GM23338 (cell line): ENCODE measurements at regions not wholly inside any gene's neighbourhood (a gene's known extent, or its start where the extent isn't known, plus 50 kb on each side); places are given as distances from the start of the nearest gene placed in this dataset.

ENCODE experiments used
- ATAC-seq: fragments of 200-7000 bp; cut with Tn5 transposase; 3 replicates; pipeline ENCODE4 v1.9.1; 2020
- DNase-seq: peaks from one replicate; pipeline ENCODE4 v3.0.0-alpha.2; 2015; ENCODE audit warnings: low spot score
- H2AFZ ChIP-seq: fragments of 200-600 bp; sonication (generic); 2 replicates; pipeline ENCODE4 v1.8.0; 2016; ENCODE audit warnings: antibody characterized with exemption, mild to moderate bottlenecking, moderate library complexity
- H3F3A ChIP-seq: fragments of 200-600 bp; sonication (generic); replicated peaks from 2 replicates; pipeline ENCODE4 v1.8.0; 2017; ENCODE audit warnings: antibody characterized with exemption, mixed run types, low read depth
- H3K27ac ChIP-seq: fragments of 200-600 bp; sonication (generic); 2 replicates; pipeline ENCODE4 v1.6.1; 2016; ENCODE audit warnings: low read depth
- H3K27me3 ChIP-seq: fragments of 200-600 bp; sonication (generic); 2 replicates; pipeline ENCODE4 v1.8.0; 2016; ENCODE audit warnings: mild to moderate bottlenecking, mixed run types, moderate library complexity; ENCODE audit not compliant: insufficient read depth
- H3K36me3 ChIP-seq: fragments of 200-600 bp; sonication (generic); 2 replicates; pipeline ENCODE4 v1.8.0; 2016; ENCODE audit warnings: mild to moderate bottlenecking; ENCODE audit not compliant: insufficient read depth
- H3K4me1 ChIP-seq: fragments of 200-600 bp; sonication (generic); 2 replicates; pipeline ENCODE4 v1.8.0; 2016; ENCODE audit warnings: mild to moderate bottlenecking, moderate library complexity; ENCODE audit not compliant: insufficient read depth
- H3K4me2 ChIP-seq: fragments of 200-600 bp; sonication (generic); 2 replicates; pipeline ENCODE4 v1.7.1; 2017; ENCODE audit warnings: mixed run types
- H3K4me3 ChIP-seq: fragments of 200-600 bp; sonication (generic); 2 replicates; pipeline ENCODE4 v1.6.1; 2016; ENCODE audit warnings: mixed run types
- H3K79me2 ChIP-seq: fragments of 200-600 bp; sonication (generic); replicated peaks from 2 replicates; pipeline ENCODE4 v1.8.0; 2017; ENCODE audit warnings: mild to moderate bottlenecking; ENCODE audit not compliant: insufficient read depth
- H3K9me2 ChIP-seq: fragments of 200-600 bp; sonication (generic); 2 replicates; pipeline ENCODE4 v1.8.0; 2017; ENCODE audit not compliant: insufficient read depth
- H4K20me1 ChIP-seq: fragments of 200-600 bp; sonication (generic); replicated peaks from 2 replicates; pipeline ENCODE4 v1.8.0; 2017; ENCODE audit warnings: mild to moderate bottlenecking; ENCODE audit not compliant: insufficient read depth
- H3K27ac Mint-ChIP-seq: 2 replicates; pipeline ENCODE4 v1.8.0; 2020; ENCODE audit warnings: inconsistent platforms, mild to moderate bottlenecking, moderate library complexity, mixed read lengths
- H3K27me3 Mint-ChIP-seq: 3 replicates; pipeline ENCODE4 v1.8.0; 2022; ENCODE audit warnings: low read depth, mild to moderate bottlenecking, moderate library complexity, mixed read lengths, inconsistent platforms; ENCODE audit not compliant: insufficient read depth, poor library complexity
- H3K36me3 Mint-ChIP-seq: 3 replicates; pipeline ENCODE4 v1.8.0; 2021; ENCODE audit warnings: low read depth, mild to moderate bottlenecking, inconsistent platforms, moderate library complexity, mixed read lengths
- H3K4me1 Mint-ChIP-seq: 3 replicates; pipeline ENCODE4 v1.8.0; 2020; ENCODE audit warnings: mild to moderate bottlenecking, inconsistent platforms, mixed read lengths
- H3K4me3 Mint-ChIP-seq: 3 replicates; pipeline ENCODE4 v1.8.0; 2021; ENCODE audit warnings: moderate library complexity, mild to moderate bottlenecking, inconsistent platforms, mixed read lengths
- H3K9me3 Mint-ChIP-seq: 3 replicates; pipeline ENCODE4 v1.8.0; 2020; ENCODE audit warnings: moderate library complexity, mild to moderate bottlenecking, inconsistent platforms, mixed read lengths
- CREB1 ChIP-seq: fragments of 250-450 bp; sonication (Bioruptor Pico); IDR thresholded peaks from 2 replicates; pipeline ENCODE4 v1.5.0; 2020; ENCODE audit warnings: low read depth, mild to moderate bottlenecking, moderate library complexity
- EZH2 ChIP-seq: fragments of 200-600 bp; sonication (generic); IDR thresholded peaks from one replicate; pipeline ENCODE4 v1.8.0; 2017; ENCODE audit warnings: antibody characterized with exemption, mild to moderate bottlenecking, low read depth; ENCODE audit not compliant: unreplicated experiment
- JUNB ChIP-seq: IDR thresholded peaks from one replicate; pipeline ENCODE4 v1.6.1; 2016; ENCODE audit warnings: antibody characterized with exemption; ENCODE audit not compliant: unreplicated experiment
- POLR2AphosphoS5 ChIP-seq: IDR thresholded peaks from 2 replicates; pipeline ENCODE4 v1.6.1; 2016; ENCODE audit warnings: antibody characterized with exemption, low read depth
- ZNF114 ChIP-seq: fragments of 250-450 bp; sonication (Bioruptor Pico); IDR thresholded peaks from 2 replicates; pipeline ENCODE4 v1.5.0; 2020; ENCODE audit warnings: mild to moderate bottlenecking, moderate library complexity
- ZNF331 ChIP-seq: fragments of 250-450 bp; sonication (Bioruptor Pico); IDR thresholded peaks from 2 replicates; pipeline ENCODE4 v1.5.0; 2020; ENCODE audit warnings: low read depth, mild to moderate bottlenecking, moderate library complexity
- TF ChIP-seq, protein P1 (sequence below): IDR thresholded peaks from one replicate; pipeline ENCODE4 v1.6.1; 2018; ENCODE audit warnings: antibody characterized with exemption; ENCODE audit not compliant: unreplicated experiment
- TF ChIP-seq, protein P2 (sequence below), 2 experiments: fragments of 200-600 bp in 1 of 2; sonication (generic) in 1 of 2; conservative IDR thresholded peaks; 2 replicates each; pipeline versions ENCODE4 v1.5.1 to v1.6.1; 2016 to 2017; ENCODE audit warnings: antibody characterized with exemption in 2 of 2, low read depth in 2 of 2, mild to moderate bottlenecking in 2 of 2, moderate library complexity in 1 of 2
- TF ChIP-seq, protein P3 (sequence below): IDR thresholded peaks from 2 replicates; pipeline ENCODE4 v1.6.1; 2016; ENCODE audit warnings: antibody characterized with exemption

DNA sequence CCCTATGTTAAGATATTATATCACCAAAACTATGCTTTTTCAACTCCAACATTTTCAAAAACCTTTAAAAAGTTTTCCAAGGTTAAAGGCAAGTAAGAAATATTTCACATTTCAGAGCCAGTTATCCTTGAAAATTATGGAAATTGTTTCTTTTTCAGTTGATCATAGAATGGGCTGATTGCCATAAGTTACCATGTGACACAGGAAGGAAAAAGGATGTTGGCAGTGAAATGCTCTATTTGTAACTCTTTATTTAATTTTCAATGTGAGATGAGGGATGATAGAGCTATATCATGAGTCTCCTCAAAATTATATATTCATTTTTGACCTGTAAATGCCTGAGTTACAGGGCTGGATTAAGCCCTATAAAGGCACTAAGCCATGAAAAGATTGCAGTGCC is 93.0 kb upstream of the PLS3 start (continued):
- TF ChIP-seq ZNF114 (CRISPR knock-in tag): no peak
- TF ChIP-seq, protein P1, sequence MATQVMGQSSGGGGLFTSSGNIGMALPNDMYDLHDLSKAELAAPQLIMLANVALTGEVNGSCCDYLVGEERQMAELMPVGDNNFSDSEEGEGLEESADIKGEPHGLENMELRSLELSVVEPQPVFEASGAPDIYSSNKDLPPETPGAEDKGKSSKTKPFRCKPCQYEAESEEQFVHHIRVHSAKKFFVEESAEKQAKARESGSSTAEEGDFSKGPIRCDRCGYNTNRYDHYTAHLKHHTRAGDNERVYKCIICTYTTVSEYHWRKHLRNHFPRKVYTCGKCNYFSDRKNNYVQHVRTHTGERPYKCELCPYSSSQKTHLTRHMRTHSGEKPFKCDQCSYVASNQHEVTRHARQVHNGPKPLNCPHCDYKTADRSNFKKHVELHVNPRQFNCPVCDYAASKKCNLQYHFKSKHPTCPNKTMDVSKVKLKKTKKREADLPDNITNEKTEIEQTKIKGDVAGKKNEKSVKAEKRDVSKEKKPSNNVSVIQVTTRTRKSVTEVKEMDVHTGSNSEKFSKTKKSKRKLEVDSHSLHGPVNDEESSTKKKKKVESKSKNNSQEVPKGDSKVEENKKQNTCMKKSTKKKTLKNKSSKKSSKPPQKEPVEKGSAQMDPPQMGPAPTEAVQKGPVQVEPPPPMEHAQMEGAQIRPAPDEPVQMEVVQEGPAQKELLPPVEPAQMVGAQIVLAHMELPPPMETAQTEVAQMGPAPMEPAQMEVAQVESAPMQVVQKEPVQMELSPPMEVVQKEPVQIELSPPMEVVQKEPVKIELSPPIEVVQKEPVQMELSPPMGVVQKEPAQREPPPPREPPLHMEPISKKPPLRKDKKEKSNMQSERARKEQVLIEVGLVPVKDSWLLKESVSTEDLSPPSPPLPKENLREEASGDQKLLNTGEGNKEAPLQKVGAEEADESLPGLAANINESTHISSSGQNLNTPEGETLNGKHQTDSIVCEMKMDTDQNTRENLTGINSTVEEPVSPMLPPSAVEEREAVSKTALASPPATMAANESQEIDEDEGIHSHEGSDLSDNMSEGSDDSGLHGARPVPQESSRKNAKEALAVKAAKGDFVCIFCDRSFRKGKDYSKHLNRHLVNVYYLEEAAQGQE: no peak
- TF ChIP-seq CREB1: no peak
- no peak for TF ChIP-seq POLR2AphosphoS5

DNA sequence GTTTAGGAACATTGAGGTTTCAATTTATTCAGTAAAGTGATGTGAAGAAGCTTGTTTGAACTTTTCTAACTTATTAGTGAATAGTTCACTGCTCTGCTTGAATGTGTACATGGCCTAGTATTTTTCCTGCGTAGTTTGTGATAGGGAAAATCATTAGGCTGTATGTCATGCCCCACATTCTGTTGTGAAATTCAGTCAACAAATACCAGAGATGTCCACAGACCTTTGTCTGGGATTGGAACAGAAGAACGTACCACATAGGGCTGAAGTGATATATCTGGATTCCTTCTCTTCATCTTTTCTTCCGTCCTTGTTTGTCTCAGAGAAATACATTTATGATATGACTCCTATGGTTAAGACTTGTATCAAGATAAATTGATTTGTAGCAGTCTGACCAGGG is 88.8 kb upstream of the PLS3 start:
- no peak for ATAC-seq
- no peak for DNase-seq
- no peaks in the 10 kb centered on the region for H3K79me2 ChIP-seq
- H3K4me1 Mint-ChIP-seq: no peaks in the 10 kb centered on the region
- H3K36me3 ChIP-seq: no peaks in the 10 kb centered on the region
- no peaks in the 10 kb centered on the region for H3F3A ChIP-seq
- no peaks in the 10 kb centered on the region for H3K4me1 ChIP-seq
- H3K4me3 ChIP-seq: no peak overlapping the region
- H3K27ac ChIP-seq: no peak overlapping the region
- H4K20me1 ChIP-seq: no peaks in the 10 kb centered on the region
- no peak overlapping the region for H3K4me3 Mint-ChIP-seq
- no peaks in the 10 kb centered on the region for H3K9me2 ChIP-seq
- no peaks in the 10 kb centered on the region for H3K27me3 Mint-ChIP-seq
- H2AFZ ChIP-seq: no peak overlapping the region
- H3K36me3 Mint-ChIP-seq: no peaks in the 10 kb centered on the region
- no peaks in the 10 kb centered on the region for H3K27me3 ChIP-seq
- no peak overlapping the region for H3K4me2 ChIP-seq
- H3K27ac Mint-ChIP-seq: no peak overlapping the region
- H3K9me3 Mint-ChIP-seq: no peaks in the 10 kb centered on the region
- TF ChIP-seq, protein P2, sequence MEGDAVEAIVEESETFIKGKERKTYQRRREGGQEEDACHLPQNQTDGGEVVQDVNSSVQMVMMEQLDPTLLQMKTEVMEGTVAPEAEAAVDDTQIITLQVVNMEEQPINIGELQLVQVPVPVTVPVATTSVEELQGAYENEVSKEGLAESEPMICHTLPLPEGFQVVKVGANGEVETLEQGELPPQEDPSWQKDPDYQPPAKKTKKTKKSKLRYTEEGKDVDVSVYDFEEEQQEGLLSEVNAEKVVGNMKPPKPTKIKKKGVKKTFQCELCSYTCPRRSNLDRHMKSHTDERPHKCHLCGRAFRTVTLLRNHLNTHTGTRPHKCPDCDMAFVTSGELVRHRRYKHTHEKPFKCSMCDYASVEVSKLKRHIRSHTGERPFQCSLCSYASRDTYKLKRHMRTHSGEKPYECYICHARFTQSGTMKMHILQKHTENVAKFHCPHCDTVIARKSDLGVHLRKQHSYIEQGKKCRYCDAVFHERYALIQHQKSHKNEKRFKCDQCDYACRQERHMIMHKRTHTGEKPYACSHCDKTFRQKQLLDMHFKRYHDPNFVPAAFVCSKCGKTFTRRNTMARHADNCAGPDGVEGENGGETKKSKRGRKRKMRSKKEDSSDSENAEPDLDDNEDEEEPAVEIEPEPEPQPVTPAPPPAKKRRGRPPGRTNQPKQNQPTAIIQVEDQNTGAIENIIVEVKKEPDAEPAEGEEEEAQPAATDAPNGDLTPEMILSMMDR (conservative IDR thresholded peaks at IDR 0.05; ENCODE audit: low read depth in 2 of 2): no peak
- no peak for TF ChIP-seq EZH2
- TF ChIP-seq JUNB: no peak
- TF ChIP-seq, protein P1: no peak
- TF ChIP-seq CREB1: no peak
- TF ChIP-seq, protein P3, sequence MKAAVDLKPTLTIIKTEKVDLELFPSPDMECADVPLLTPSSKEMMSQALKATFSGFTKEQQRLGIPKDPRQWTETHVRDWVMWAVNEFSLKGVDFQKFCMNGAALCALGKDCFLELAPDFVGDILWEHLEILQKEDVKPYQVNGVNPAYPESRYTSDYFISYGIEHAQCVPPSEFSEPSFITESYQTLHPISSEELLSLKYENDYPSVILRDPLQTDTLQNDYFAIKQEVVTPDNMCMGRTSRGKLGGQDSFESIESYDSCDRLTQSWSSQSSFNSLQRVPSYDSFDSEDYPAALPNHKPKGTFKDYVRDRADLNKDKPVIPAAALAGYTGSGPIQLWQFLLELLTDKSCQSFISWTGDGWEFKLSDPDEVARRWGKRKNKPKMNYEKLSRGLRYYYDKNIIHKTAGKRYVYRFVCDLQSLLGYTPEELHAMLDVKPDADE: no peak
- no peak for TF ChIP-seq POLR2AphosphoS5
- TF ChIP-seq ZNF331 (CRISPR knock-in tag): no peak
